Tibial nerve (tissue), 4 donors: ENCODE measurements at regions not wholly inside any gene's neighbourhood (a gene's known extent, or its start where the extent isn't known, plus 50 kb on each side); places are given as distances from the start of the nearest gene placed in this dataset.

ENCODE experiments used
- DNase-seq, 2 donors: peaks; one replicate each; pipeline ENCODE4 v3.0.0-alpha.2; 2019; ENCODE audit warnings: low spot score in 2 of 2
- H3K27ac ChIP-seq, 4 donors: fragments of 200-600 bp; sonication (generic) in 3 of 4; one replicate each; pipeline ENCODE4 v1.5.1; 2017 to 2019; ENCODE audit warnings: mild to moderate bottlenecking in 1 of 4
- H3K27me3 ChIP-seq, 2 donors: fragments of 200-600 bp; sonication (generic) in 1 of 2; one replicate each; pipeline versions ENCODE4 v1.5.1 to v1.6.0; 2017 to 2019
- H3K36me3 ChIP-seq, 3 donors: fragments of 200-600 bp; sonication (generic); one replicate each; pipeline ENCODE4 v1.5.1; 2018 to 2019
- H3K4me1 ChIP-seq, 4 donors: fragments of 200-600 bp; sonication (generic) in 3 of 4; one replicate each; pipeline ENCODE4 v1.5.1; 2017 to 2019
- H3K4me3 ChIP-seq, 4 donors: fragments of 200-600 bp; sonication (generic) in 3 of 4; one replicate each; pipeline ENCODE4 v1.5.1; 2017 to 2019; ENCODE audit warnings: mild to moderate bottlenecking in 1 of 4, moderate library complexity in 1 of 4
- H3K9me3 ChIP-seq, 4 donors: fragments of 200-600 bp; sonication (generic) in 3 of 4; one replicate each; pipeline ENCODE4 v1.5.1; 2017 to 2019
- CTCF ChIP-seq, 5 experiments: fragments of 200-600 bp in 3 of 5; fragments of 450-650 bp in 2 of 5; sonication (generic) in 3 of 5; IDR thresholded peaks; one replicate each; pipeline ENCODE4 v1.5.1; 2016 to 2019; ENCODE audit warnings: antibody characterized with exemption in 5 of 5, mild to moderate bottlenecking in 3 of 5, moderate library complexity in 2 of 5
- EP300 ChIP-seq, 2 donors: sonication (generic); formaldehyde crosslinking; IDR thresholded peaks; one replicate each; pipeline ENCODE4 v1.6.1; 2017; ENCODE audit warnings: antibody characterized with exemption in 2 of 2, mild to moderate bottlenecking in 1 of 2
- POLR2A ChIP-seq, 2 donors: fragments of 450-650 bp; IDR thresholded peaks; one replicate each; pipeline ENCODE4 v1.6.1; 2017; ENCODE audit warnings: antibody characterized with exemption in 2 of 2, mild to moderate bottlenecking in 2 of 2, moderate library complexity in 2 of 2
- WGBS, 2 donors: methylation state at CpG; one replicate each; pipeline ENCODE4 v1.1.5; 2018; 5-methylcytosine and 5-hydroxymethylcytosine counted together

GRCh38 chr2:15768142-15768541, 172.2 kb upstream of the MYCN start:
- H3K4me1 ChIP-seq: no peaks in the 10 kb centered on the region
- no peak for DNase-seq
- peak overlapping the region in 1 of 4 donors; percentile 33 for H3K27ac ChIP-seq
- no peak overlapping the region for H3K4me3 ChIP-seq
- WGBS, 2 donors: 89 to 97% methylated on average over 7 of the region's 7 CpGs
- no peaks in the 10 kb centered on the region for H3K27me3 ChIP-seq
- TF ChIP-seq POLR2A (IDR thresholded peaks at IDR 0.05): no peak
- no peak for TF ChIP-seq EP300 (IDR thresholded peaks at IDR 0.05)
- TF ChIP-seq CTCF (IDR thresholded peaks at IDR 0.05): no peak
- H3K9me3 ChIP-seq: no peaks in the 10 kb centered on the region
- no peaks in the 10 kb centered on the region for H3K36me3 ChIP-seq

- WGBS, 2 donors: 59 to 68% methylated on average over 10 of the region's 10 CpGs
- Histone ChIP-seq H3K27ac (peak overlapping the region in 1 of 4 donors; percentile 9), H3K9me3 (no peaks in the 10 kb centered on the region), H3K4me3 (no peak overlapping the region), H3K4me1 (no peaks in the 10 kb centered on the region), H3K36me3 (no peaks in the 10 kb centered on the region), H3K27me3 (no peaks in the 10 kb centered on the region)
- no peak for TF ChIP-seq EP300 (IDR thresholded peaks at IDR 0.05)
- TF ChIP-seq POLR2A (IDR thresholded peaks at IDR 0.05): no peak
- no peak for TF ChIP-seq CTCF (IDR thresholded peaks at IDR 0.05)
- no peak for DNase-seq
Observed at GRCh38 chr2:15768615-15769014, 171.7 kb upstream of the MYCN start.

DNA sequence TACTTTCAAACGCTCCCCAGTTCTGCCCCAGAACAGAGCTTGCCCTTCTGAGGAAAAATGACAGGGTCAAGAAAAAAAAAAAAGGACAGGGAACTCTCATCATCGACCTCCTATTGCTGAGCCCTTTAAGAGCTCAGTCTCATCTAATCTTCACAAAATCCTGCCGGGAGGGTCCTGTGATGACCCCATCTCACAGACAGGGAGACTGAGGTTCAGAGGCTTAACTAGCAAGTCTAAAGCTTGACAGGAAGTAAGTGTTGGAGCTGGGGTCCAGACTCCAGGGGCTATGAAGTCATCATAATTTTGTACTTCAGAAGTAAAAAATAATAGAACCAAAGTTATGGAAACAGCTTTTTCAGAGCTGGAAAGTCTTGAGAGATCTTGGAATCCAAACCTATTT, 171.1 kb upstream of the MYCN start:
- no peak for DNase-seq
- TF ChIP-seq POLR2A (IDR thresholded peaks at IDR 0.05) (no peak), CTCF (IDR thresholded peaks at IDR 0.05) (no peak), EP300 (IDR thresholded peaks at IDR 0.05) (no peak)
- H3K27ac ChIP-seq: peak overlapping the region in 2 of 4 donors; percentile 9 to 50
- no peaks in the 10 kb centered on the region for H3K36me3 ChIP-seq
- no peaks in the 10 kb centered on the region for H3K27me3 ChIP-seq
- H3K9me3 ChIP-seq: no peaks in the 10 kb centered on the region
- 56 to 61% methylated on average over 3 of the region's 3 CpGs for WGBS, 2 donors
- no peaks in the 10 kb centered on the region for H3K4me1 ChIP-seq
- H3K4me3 ChIP-seq: no peak overlapping the region

DNA sequence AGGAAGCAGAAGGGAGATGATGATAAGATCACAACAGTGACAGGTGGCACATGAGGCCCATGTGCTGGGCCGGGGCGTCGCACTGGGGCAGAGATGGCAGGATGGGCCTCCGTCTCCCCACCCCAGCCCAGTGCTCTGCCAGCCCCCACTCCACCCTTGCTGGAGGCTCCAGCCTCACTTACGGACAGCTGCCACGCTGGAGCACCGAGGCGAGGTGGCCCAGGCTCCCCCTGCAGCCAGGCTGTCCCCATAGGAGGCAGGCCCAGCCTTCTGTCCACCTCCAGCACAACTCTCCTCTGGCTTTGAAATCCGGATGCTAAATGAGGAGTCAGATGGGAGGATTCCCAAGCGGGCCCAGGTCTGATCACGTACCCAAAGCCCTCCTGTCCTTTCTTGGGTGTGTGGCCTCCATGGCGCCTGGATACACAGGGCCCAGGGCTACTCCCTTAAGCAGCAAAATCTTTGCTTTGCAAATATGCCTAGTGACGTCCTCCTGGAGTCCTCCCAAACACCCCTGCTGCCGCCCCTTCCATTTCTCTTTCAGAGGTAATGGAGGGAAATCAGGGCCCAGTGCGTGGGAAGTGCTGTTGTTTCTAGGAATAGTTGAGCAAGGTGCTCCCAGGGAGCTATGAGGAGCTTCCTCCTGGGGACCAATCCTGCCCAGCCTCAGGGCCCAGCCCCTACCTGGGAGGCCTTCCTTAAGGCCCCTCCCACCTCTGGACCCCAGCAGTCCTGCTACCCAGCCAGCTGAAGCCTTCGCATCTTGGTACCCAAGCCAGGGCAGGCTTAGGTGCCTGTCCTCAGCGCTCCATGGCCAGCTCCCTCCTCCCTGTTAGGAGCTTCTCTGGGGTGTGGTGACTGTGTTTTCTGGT, 170.4 kb upstream of the MYCN start:
- Histone ChIP-seq H3K9me3 (no peaks in the 10 kb centered on the region), H3K27me3 (no peaks in the 10 kb centered on the region), H3K36me3 (no peaks in the 10 kb centered on the region), H3K4me1 (no peaks in the 10 kb centered on the region), H3K27ac (peak overlapping the region in 2 of 4 donors; percentile 28 to 50), H3K4me3 (no peak overlapping the region)
- TF ChIP-seq POLR2A (IDR thresholded peaks at IDR 0.05) (no peak), EP300 (IDR thresholded peaks at IDR 0.05) (no peak), CTCF (IDR thresholded peaks at IDR 0.05) (no peak)
- 88 to 91% methylated on average over 17 of the region's 17 CpGs for WGBS, 2 donors
- no peak for DNase-seq

DNA sequence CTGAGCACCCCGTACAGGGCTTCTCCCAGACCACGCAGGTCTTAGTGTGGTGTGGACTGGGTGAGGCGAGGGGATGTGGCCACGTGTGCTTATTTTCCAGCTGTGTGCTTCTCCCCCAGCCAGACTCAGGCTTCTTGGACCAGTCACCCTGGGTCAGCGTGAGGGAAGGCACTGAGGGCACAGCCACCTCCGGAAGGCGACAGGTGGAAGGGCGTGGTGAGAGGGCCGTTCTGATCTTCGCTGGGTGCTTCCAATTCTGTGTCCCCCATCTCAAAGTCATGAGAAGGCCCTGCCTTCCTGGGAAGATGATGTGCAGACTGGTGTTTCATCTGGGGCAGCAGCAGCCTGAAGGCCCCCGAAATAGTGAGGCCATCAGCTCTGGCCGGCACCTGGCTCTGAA, 169.7 kb upstream of the MYCN start:
- DNase-seq: no peak
- Histone ChIP-seq H3K9me3 (no peaks in the 10 kb centered on the region), H3K4me3 (no peak overlapping the region), H3K4me1 (no peaks in the 10 kb centered on the region), H3K27ac (no peak overlapping the region), H3K36me3 (no peaks in the 10 kb centered on the region), H3K27me3 (no peaks in the 10 kb centered on the region)
- 85 to 95% methylated on average over 10 to 12 of the region's 12 CpGs for WGBS, 2 donors
- TF ChIP-seq POLR2A (IDR thresholded peaks at IDR 0.05) (no peak), CTCF (IDR thresholded peaks at IDR 0.05) (no peak), EP300 (IDR thresholded peaks at IDR 0.05) (no peak)
